GM18517 (cell line): ENCODE measurements at regions not wholly inside any gene's neighbourhood (a gene's known extent, or its start where the extent isn't known, plus 50 kb on each side); places are given as distances from the start of the nearest gene placed in this dataset.
"Not testable (repeated sequence)": the region's sequence is repeated elsewhere in the genome, so short reads cannot be mapped to it uniquely, and the experiment has no call there.

Source experiments
- ATAC-seq: cut with Tn5 transposase; IDR thresholded peaks from one replicate; pipeline ENCODE4 v1.9.1; 2021; ENCODE audit warnings: mild to moderate bottlenecking, moderate library complexity; ENCODE audit not compliant: unreplicated experiment

DNA sequence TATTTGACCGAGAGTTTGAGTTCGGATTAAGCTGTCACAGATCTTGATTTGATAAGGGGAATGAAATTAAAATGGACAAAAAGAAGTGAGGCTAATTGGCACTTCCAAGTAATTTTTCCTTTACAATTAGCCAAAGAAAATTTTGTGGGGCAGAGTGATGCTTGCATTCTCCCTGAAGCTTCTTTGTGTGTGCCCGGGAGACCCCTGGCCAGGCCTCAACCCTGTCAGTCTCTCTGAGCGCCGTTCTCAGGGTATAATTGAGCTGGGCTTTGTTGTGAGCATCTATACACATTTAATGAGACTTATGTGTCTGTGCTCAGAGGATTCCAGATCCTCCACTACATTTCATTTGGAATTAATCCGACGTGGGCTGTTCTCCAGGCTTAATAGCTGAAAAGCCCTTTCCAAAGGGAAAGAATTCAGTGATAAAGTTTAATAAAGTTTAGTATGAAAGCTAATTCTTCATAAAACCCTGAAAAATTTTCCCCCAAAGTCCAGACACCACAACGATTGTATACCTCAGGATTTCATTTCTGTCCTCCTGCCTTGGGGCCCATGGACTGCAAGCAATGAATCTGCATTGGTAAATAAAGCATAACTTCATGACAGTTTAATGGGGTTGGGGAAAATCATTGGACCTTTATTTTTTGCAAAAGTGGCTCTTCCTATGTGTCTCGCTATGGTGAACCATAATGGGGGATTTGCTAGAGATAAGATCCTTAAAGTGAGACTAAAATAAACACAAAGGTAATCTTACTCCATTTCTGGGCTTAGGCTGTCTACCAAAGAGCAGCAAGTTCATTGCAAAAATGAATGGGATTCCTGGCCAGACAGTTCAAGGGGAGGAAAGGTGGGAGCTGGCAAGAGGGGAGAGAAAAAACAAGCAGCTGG lies 292.6 kb downstream of the C12orf75 start:
- ATAC-seq = no peak

DNA sequence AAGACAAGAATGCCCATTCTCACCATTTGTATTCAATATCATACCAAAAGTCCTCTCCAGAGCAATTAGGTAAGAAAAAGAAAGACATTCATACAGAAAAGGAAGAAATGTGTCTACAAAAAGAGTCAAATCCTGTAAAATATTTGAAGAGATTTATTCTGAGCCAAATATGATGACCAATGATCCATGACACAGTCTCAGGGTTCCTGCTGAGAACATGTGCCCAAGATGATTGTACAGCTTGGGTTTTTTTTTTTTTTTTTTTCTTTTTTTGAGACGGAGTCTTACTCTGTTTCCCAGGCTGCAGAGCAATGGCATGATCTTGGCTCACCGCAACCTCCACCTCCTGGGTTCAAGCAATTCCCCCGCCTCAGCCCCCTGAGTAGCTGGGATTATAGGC lies 296.2 kb downstream of the C12orf75 start:
- no peak for ATAC-seq

DNA sequence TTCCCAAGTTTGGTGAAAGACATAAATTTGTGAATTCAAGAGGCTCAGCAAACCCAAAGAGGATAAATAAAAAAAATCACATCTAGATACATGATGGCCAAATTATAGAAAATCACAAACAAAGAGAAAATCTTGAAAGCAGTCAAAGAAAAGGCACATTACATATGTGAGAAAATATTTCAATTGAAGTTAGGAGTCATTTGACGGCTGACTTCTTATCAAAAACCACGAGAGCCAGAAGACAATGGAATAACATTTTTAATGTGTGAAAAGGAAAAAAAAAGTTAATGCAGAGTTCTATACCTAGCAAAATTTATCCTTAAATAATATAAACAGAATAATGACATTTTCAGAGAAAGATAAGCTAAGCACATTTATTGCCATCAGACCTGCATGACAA lies 307.0 kb downstream of the C12orf75 start:
- no peak for ATAC-seq

- no peak for ATAC-seq
Observed at GRCh38 chr12:105640761-105641160, 310.3 kb downstream of the C12orf75 start.

DNA sequence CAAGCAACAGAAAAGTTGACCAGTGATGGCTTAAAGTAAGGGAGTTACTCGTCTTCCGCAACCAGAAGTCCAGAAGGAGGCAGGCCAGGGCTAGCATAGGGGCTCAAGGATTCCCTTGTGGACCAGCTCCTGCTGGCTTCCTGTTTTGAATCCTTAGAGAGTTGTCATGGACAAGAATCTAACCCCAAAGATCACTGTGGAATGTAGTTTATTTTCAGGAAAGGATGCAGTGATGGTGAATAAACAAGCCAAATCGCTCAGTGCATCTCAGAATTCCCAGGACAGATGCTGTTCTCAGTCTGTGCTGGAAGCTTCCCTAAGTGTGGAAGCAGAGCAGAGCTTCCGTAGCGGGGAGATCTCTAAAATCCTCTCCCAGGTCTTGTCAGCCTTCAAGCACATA lies 311.3 kb downstream of the C12orf75 start:
- no peak for ATAC-seq

DNA sequence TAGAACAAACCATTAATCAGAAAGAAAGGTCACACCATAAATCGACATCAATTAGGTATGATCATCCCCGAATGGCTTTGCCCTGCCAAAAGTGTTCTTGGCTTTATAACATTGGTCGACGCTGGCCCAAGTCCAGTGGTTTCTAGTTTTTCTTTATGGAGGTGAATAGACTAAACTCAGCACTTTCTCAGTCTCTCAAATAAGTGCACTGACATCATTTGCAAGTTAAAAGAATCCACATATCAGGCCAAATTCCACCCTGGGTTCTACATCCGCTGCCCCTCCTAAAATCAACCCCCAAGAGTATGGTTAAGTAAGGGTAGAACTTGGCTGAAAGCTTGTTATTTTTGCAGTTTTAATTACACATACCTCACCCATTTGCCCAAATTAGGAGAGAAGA lies 314.3 kb downstream of the C12orf75 start:
- no peak for ATAC-seq

- ATAC-seq = no peak
Observed at GRCh38 chr12:105654606-105655005, 324.1 kb downstream of the C12orf75 start.

GRCh38 chr12:105658389-105658788 lies 327.9 kb downstream of the C12orf75 start:
- ATAC-seq = no peak

- ATAC-seq = no peak
Observed at GRCh38 chr12:105659355-105660075, 329.0 kb downstream of the C12orf75 start.

- ATAC-seq = not testable (repeated sequence)
Observed at GRCh38 chr12:105664765-105665164, 334.3 kb downstream of the C12orf75 start.

DNA sequence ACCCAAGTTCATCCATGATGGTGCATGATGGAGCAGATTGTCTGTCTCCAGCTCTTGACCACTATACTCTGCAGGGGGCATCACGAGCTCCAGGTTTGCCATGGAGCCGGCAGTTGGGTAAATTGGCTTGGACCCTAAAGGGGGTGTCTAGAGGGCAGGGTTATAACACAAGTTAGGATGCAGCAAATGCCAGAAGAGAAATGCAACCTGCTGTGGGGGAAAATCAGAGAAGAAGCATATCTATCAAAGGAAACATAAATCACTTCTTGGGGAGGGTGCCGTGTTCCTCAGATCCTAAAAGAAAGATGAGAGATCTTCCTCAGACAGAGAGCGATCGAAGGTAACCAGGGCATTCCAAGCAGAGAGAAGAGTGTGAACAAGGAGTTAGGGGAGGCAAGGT lies 334.9 kb downstream of the C12orf75 start:
- no peak for ATAC-seq

- no peak for ATAC-seq
Observed at GRCh38 chr12:105667973-105668743, 337.7 kb downstream of the C12orf75 start.

- no peak for ATAC-seq
Observed at GRCh38 chr12:105670672-105671071, 340.2 kb downstream of the C12orf75 start.

DNA sequence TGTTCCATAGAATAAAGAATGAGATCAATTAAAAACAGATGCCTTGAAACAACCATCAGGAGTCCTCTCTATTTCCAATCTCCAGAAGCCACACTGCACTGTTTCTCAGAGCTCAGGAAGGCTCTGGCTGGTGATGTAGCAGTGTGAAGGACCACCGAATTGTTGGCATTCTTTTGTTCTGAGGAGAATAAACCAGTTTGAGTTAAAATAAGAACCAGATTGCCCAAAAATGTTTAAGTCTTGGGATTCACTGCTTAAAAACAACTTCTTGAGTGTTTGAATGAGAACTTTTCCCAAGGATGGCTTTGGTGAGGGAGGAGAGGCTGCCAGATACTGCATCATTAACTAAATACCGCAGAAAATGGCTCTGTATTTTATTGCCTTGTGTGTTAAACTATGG lies 341.2 kb downstream of the C12orf75 start:
- ATAC-seq = no peak

DNA sequence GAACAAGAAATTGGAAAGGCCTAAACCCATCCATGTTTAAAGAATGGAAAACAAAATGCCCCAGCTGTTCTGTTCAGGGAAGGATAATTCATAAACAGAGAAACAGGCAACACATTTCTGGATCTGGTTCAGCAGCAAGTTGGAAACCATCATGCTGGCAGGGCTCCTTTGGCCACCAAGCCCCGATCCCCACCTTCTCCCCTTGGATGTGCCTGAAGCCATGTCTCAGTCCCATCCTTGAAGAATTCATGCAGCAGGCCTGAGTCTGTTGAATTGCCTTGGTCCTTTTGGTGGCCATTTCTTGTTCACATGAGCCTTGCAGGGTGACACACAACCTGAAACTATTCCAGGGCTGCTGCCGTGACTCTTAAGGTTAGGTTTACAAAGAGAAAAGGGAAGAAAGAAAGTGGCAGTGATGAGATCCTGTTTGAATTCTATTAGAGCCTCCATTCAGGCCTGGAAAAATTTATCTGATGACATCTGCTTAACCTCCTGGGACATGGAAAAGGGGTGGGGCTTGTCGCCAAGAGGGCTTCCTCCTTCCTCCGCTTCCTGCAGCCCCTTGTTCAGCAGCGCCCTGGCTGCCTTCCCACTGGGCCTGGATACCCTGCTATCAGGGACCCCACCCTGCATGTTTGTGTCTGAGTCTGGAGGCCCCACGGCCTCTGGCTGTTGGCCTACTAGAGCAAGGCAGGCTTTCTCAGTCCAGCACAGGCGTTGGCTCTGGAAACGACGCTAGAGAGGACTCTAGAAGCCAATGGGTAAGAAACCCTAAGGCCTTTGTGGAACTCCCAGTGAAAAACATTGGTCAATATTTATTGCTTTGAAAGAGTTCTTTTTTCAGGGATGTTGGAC lies 341.9 kb downstream of the C12orf75 start:
- no peak for ATAC-seq

GRCh38 chr12:105674871-105675699 lies 344.6 kb downstream of the C12orf75 start:
- no peak for ATAC-seq

DNA sequence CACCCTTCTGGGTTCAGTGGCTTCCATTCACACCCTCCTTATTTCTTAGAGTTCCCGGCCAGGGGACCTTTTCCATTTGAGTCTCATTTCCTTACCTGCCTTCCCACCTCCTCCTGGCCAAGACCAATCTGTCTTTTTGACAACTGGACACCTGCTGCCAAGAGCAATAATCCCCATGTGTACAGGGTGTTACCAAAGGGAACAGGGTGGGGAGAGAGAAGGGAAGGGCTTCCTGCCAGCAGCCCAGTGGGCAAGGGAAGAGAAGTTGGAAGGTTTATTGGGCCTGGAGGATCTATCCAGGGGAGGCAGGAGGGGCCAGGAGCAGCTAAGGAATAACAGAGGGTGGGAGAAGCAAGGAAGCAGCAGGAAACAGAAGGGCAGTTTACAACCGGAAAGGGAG lies 346.2 kb downstream of the C12orf75 start:
- ATAC-seq = no peak

- ATAC-seq = no peak
Observed at GRCh38 chr12:105677672-105678071, 347.2 kb downstream of the C12orf75 start.

DNA sequence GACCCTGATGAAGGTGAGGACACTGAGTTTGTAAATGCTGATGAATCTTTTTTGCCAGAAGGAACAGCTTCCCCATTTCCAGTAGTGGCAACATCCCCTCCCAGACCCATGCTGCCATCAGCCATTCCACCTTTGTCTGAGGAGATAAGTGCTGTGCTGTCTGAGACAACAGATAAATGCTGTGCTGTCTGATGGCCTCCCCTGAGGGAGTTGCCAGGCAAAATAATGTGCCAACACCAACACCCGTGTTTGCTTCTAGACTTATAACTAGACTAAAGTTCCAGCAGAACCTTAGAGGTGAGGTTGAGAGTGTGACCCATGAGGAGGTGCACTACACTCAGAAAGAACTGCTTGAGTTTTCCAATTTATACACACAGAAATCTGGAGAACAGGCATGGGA lies 349.5 kb downstream of the C12orf75 start:
- ATAC-seq = no peak

DNA sequence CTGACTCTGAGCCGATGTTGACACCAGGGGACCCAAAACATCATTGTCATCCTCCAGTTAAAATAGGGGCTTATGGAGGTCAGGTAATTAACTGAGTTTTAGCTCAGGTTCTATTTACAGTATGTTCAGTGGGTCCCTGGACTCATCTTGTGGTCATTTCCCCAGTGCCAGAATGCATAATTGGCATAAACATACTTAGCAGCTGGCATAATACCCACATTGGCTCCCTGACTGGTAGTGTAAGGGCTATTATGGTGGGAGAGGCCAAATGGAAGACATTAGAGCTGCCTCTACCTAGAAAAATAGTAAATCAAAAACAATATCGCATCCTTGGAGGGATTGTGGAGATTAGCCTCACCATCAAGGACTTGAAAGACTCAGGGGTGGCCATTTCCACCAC lies 350.9 kb downstream of the C12orf75 start:
- ATAC-seq = no peak
